Activated CD4-positive, alpha-beta T cell treated with anti-CD3 and anti-CD28 coated beads, Interleukin-2, amount 10 ng/mL, durations not matched to agents 7 days and 5 days (primary cell): ENCODE measurements at regions not wholly inside any gene's neighbourhood (a gene's known extent, or its start where the extent isn't known, plus 50 kb on each side); places are given as distances from the start of the nearest gene placed in this dataset.
"Not testable (repeated sequence)": the region's sequence is repeated elsewhere in the genome, so short reads cannot be mapped to it uniquely, and the experiment has no call there.

ENCODE experiments used
- CTCF ChIA-PET: fragments of 350-600 bp; sonication (Branson Sonifier 250); formaldehyde crosslinking; loops from one replicate; lab custom pipeline; 2021; ENCODE audit warnings: antibody characterized with exemption; lab: Charles Lee
- POLR2A ChIA-PET: fragments of 350-600 bp; sonication (Branson Sonifier 250); formaldehyde crosslinking; loops from one replicate; lab custom pipeline; 2021; ENCODE audit warnings: antibody characterized with exemption; lab: Charles Lee
- DNase-seq: peaks from one replicate; pipeline ENCODE4 v3.0.0-alpha.2; 2020
- H3K27ac Mint-ChIP-seq: one replicate; pipeline ENCODE4 v1.8.0; 2021; ENCODE audit warnings: mild to moderate bottlenecking, moderate library complexity, mixed read lengths
- H3K27me3 Mint-ChIP-seq: one replicate; pipeline ENCODE4 v1.8.0; 2021; ENCODE audit warnings: mixed read lengths
- H3K36me3 Mint-ChIP-seq: one replicate; pipeline ENCODE4 v1.8.0; 2021; ENCODE audit warnings: low read depth, mixed read lengths
- H3K4me1 Mint-ChIP-seq: one replicate; pipeline ENCODE4 v1.8.0; 2021; ENCODE audit warnings: mixed read lengths
- H3K4me3 Mint-ChIP-seq: one replicate; pipeline ENCODE4 v1.8.0; 2021; ENCODE audit warnings: mild to moderate bottlenecking, moderate library complexity, mixed read lengths
- H3K9me3 Mint-ChIP-seq: one replicate; pipeline ENCODE4 v1.8.0; 2021; ENCODE audit warnings: mixed read lengths

DNA sequence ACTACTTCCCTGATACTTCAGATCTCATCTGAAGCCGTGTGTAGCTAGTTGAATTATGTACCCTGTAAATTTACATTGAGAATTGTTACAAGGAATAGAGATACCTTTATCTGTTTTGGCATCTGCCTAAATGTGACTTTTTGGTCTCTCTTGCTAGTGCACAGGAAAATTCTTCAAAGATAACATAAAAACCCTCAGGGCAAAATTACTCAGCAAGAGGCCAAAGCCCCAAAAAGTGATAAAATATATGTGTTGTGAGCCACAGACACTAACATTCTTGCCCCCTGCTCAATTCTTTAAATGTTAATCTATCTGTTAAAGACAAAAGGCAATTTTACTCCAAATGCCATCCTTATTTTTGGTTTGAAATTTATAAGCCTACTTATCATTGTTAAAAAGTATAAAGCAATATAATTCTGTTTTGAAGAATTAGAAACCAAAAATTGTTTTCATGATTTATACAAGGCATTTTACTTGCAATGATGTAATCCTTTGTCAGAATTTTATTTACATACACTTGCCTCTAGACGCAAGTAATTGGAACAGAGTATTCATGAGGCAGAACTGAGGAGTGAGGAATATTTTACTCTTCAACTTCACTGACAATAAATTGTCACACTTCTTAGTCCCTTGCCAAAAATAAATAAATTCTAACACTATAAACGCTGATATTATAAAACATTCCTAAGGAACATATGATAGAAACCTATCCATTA, 186.2 kb downstream of the EPM2A start:
- no peaks in the 10 kb centered on the region for H3K36me3 Mint-ChIP-seq
- H3K27ac Mint-ChIP-seq: no peak overlapping the region
- ChIA-PET POLR2A (no interaction called here), CTCF (no interaction called here)
- no peak overlapping the region for H3K4me3 Mint-ChIP-seq
- H3K4me1 Mint-ChIP-seq: no peaks in the 10 kb centered on the region
- H3K27me3 Mint-ChIP-seq: no peaks in the 10 kb centered on the region
- no peaks in the 10 kb centered on the region for H3K9me3 Mint-ChIP-seq
- no peak for DNase-seq

DNA sequence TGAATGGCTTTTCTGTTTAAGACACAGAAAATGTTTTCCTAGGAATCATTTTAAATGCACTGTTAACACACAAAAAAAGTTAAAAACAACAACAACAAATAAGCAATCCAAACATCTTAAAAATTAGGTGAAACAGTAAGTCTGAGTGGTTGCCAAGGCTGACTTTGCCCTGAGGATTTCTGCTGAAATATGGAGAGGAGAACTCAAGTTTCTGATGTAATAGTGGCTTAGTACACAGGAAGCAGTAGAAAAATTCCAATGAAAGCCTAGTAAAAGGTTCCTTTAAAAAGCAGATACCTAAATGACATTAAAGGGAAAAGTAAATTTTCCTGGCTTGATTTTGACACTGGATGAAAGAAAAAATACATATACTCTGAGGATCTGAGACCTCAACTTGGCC, 184.2 kb downstream of the EPM2A start:
- DNase-seq: no peak
- H3K27ac Mint-ChIP-seq: no peak overlapping the region
- no peaks in the 10 kb centered on the region for H3K9me3 Mint-ChIP-seq
- no peaks in the 10 kb centered on the region for H3K27me3 Mint-ChIP-seq
- ChIA-PET POLR2A (no interaction called here), CTCF (no interaction called here)
- H3K36me3 Mint-ChIP-seq: no peaks in the 10 kb centered on the region
- no peak overlapping the region for H3K4me3 Mint-ChIP-seq
- no peaks in the 10 kb centered on the region for H3K4me1 Mint-ChIP-seq

GRCh38 chr6:145555084-145555483, 180.2 kb downstream of the EPM2A start:
- Mint-ChIP-seq H3K27ac (no peak overlapping the region), H3K9me3 (no peaks in the 10 kb centered on the region), H3K27me3 (no peaks in the 10 kb centered on the region), H3K4me1 (no peaks in the 10 kb centered on the region), H3K4me3 (no peak overlapping the region), H3K36me3 (no peaks in the 10 kb centered on the region)
- no peak for DNase-seq
- CTCF ChIA-PET: no interaction called here
- POLR2A ChIA-PET: no interaction called here

GRCh38 chr6:145557474-145557873, 177.8 kb downstream of the EPM2A start:
- Mint-ChIP-seq H3K9me3 (no peaks in the 10 kb centered on the region), H3K27ac (no peak overlapping the region), H3K4me3 (no peak overlapping the region), H3K4me1 (no peaks in the 10 kb centered on the region), H3K36me3 (no peaks in the 10 kb centered on the region), H3K27me3 (no peaks in the 10 kb centered on the region)
- ChIA-PET CTCF (no interaction called here), POLR2A (no interaction called here)
- DNase-seq: no peak

DNA sequence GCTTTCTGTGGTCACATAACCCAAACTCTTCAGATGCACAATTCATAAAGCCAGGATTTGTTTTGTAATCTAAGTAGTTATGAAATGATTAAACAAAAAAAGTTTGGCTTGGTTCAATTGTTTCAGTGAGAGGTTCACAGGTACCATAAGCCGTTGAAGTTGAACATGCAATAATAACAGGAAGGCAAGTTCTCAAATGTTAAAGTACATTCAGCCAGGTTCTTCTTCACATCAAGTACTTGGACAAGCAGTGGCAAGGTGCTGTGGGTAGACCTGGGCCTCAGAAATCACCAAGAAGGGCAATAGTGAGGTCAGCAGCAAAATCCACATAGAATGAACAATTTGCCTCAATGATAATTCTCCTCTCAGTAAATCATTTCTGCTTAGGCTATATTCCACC, 175.5 kb downstream of the EPM2A start:
- Mint-ChIP-seq H3K4me3 (no peak overlapping the region), H3K4me1 (no peaks in the 10 kb centered on the region), H3K27me3 (no peaks in the 10 kb centered on the region), H3K27ac (no peak overlapping the region), H3K9me3 (no peaks in the 10 kb centered on the region), H3K36me3 (no peaks in the 10 kb centered on the region)
- no peak for DNase-seq
- POLR2A ChIA-PET: no interaction called here
- CTCF ChIA-PET: no interaction called here

GRCh38 chr6:145561095-145562072, 173.9 kb downstream of the EPM2A start:
- H3K27me3 Mint-ChIP-seq: no peaks in the 10 kb centered on the region
- H3K27ac Mint-ChIP-seq: no peak overlapping the region
- no peak for DNase-seq
- POLR2A ChIA-PET: no interaction called here
- CTCF ChIA-PET: interaction anchor here (0.6 kb wide), 1 partner anchor 189 kb away, joined by 3 read pairs; no protein-coding TSS in a partner anchor
- no peaks in the 10 kb centered on the region for H3K36me3 Mint-ChIP-seq
- H3K4me3 Mint-ChIP-seq: no peak overlapping the region
- H3K4me1 Mint-ChIP-seq: no peaks in the 10 kb centered on the region
- H3K9me3 Mint-ChIP-seq: no peaks in the 10 kb centered on the region

DNA sequence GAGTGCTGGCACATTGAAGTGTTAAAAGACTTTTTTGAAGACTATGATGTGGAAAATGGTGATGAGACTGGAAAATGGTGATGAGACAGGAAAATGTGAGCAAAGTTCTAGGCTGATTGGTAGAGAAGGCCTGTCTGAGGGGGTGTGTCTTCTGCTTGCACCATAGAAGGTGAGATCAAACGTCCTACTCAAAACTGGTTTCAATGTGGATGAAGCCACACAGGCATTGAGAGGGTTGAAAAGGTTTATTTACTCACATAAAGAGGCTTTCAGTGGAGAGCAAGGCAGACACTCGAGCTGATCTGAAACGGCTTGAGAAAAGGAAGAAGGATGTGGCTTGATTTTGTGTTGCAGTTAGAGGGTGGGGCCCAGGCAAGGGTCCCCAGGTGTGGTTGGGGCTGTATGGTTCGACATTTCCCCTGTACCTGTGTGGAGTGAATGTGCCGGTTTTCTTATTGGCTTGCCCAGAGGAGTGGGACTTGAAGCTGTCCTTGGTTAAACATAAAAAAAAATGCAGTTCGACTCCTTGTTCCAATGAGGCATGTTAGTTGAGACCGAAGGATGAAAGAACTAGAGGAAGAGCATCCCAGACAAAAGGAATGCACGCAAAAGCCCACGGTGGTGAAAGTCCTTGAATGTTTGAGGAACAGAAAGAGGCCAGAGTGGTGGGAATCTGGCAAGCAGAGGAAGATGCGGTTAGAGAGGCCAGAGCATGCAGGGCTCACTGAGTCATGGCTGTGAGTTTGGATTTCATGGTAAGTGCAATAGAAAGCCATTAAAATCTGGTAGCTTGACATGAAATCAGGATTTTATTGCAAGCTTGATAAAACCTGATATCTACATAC, 172.3 kb downstream of the EPM2A start:
- Mint-ChIP-seq H3K4me3 (no peak overlapping the region), H3K27ac (no peak overlapping the region), H3K4me1 (no peaks in the 10 kb centered on the region), H3K9me3 (no peaks in the 10 kb centered on the region), H3K36me3 (no peaks in the 10 kb centered on the region), H3K27me3 (no peaks in the 10 kb centered on the region)
- DNase-seq: no peak
- ChIA-PET POLR2A (no interaction called here), CTCF (no interaction called here)

DNA sequence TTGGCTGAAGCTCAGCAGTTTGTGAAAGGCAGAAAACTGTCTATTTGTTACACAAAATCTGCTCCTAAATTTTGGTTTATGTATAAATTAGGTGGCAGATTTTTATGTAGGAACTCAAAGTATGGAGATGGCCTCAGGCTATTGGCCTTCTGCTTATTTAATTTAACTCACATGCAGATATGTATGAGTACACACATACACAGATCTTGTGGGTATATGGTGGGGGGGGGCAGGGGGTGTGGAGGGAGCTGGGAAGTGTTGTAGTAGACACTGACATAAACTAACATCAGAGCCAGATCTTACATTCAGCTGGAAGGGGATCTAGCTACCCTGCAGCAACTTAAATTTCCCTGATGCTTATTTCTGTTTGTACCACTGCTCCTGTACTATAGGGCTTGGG, 170.8 kb downstream of the EPM2A start:
- Mint-ChIP-seq H3K27me3 (no peaks in the 10 kb centered on the region), H3K4me1 (no peaks in the 10 kb centered on the region), H3K4me3 (no peak overlapping the region), H3K27ac (no peak overlapping the region), H3K36me3 (no peaks in the 10 kb centered on the region), H3K9me3 (no peaks in the 10 kb centered on the region)
- CTCF ChIA-PET: no interaction called here
- no peak for DNase-seq
- POLR2A ChIA-PET: no interaction called here

- H3K27me3 Mint-ChIP-seq: no peaks in the 10 kb centered on the region
- CTCF ChIA-PET: no interaction called here
- no peak overlapping the region for H3K4me3 Mint-ChIP-seq
- H3K4me1 Mint-ChIP-seq: no peaks in the 10 kb centered on the region
- POLR2A ChIA-PET: no interaction called here
- DNase-seq: no peak
- H3K36me3 Mint-ChIP-seq: no peaks in the 10 kb centered on the region
- H3K27ac Mint-ChIP-seq: no peak overlapping the region
- no peaks in the 10 kb centered on the region for H3K9me3 Mint-ChIP-seq
Measured at GRCh38 chr6:145567684-145568252, 167.6 kb downstream of the EPM2A start.

GRCh38 chr6:145569140-145569539, 166.2 kb downstream of the EPM2A start:
- Mint-ChIP-seq H3K36me3 (no peaks in the 10 kb centered on the region), H3K27me3 (no peaks in the 10 kb centered on the region), H3K4me1 (no peaks in the 10 kb centered on the region), H3K4me3 (no peak overlapping the region), H3K9me3 (no peaks in the 10 kb centered on the region), H3K27ac (no peak overlapping the region)
- ChIA-PET POLR2A (no interaction called here), CTCF (no interaction called here)
- no peak for DNase-seq

DNA sequence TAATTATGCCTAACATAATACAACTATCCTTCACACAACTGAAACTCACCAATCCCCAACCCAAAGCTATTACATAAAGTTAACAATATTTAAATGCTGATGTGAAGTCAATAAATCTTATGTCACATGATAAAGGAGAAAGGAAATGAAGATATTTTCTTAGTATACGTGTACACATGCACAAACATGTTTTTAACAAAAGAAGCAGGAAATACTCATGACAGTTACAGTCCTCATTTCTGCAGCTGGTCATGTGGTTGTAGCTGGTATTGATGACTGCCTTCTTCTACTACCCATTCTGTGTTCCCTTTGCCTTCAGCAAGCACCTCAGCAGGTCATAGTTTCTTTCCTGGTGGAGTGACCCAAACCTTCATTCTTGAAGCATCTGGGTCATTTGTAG, 165.0 kb downstream of the EPM2A start:
- POLR2A ChIA-PET, H3K36me3 Mint-ChIP-seq, CTCF ChIA-PET: not testable (repeated sequence)

GRCh38 chr6:145574269-145574668, 161.1 kb downstream of the EPM2A start:
- H3K36me3 Mint-ChIP-seq, POLR2A ChIA-PET, H3K27ac Mint-ChIP-seq, H3K27me3 Mint-ChIP-seq, CTCF ChIA-PET, H3K4me3 Mint-ChIP-seq, DNase-seq, H3K4me1 Mint-ChIP-seq, H3K9me3 Mint-ChIP-seq: not testable (repeated sequence)

More for the DNA sequence above, 165.0 kb downstream of the EPM2A start:
- not testable (repeated sequence) for H3K4me3 Mint-ChIP-seq, H3K4me1 Mint-ChIP-seq, H3K9me3 Mint-ChIP-seq, DNase-seq, H3K27me3 Mint-ChIP-seq, H3K27ac Mint-ChIP-seq
